Osteoblast (primary cell): ENCODE measurements at regions not wholly inside any gene's neighbourhood (a gene's known extent, or its start where the extent isn't known, plus 50 kb on each side); places are given as distances from the start of the nearest gene placed in this dataset.

Experiments used
- DNase-seq: peaks from one replicate; pipeline ENCODE4 v3.0.0; 2011; ENCODE audit warnings: low spot score, mixed read lengths; ENCODE audit not compliant: insufficient read length; ENCODE audit errors: missing footprints
- H2AFZ ChIP-seq: 2 replicates; pipeline ENCODE4 v1.6.0; 2011; ENCODE audit warnings: mild to moderate bottlenecking, low read length
- H3K27ac ChIP-seq: 2 replicates; pipeline ENCODE4 v1.5.1; 2011; ENCODE audit warnings: mild to moderate bottlenecking, low read depth, low read length, moderate library complexity
- H3K27me3 ChIP-seq: 2 replicates; pipeline ENCODE4 v1.6.0; 2012; ENCODE audit warnings: mild to moderate bottlenecking, control low read depth, inconsistent platforms, low read length, moderate library complexity; ENCODE audit not compliant: insufficient read depth
- H3K36me3 ChIP-seq: 2 replicates; pipeline ENCODE4 v1.5.1; 2011; ENCODE audit warnings: mild to moderate bottlenecking, low read length, control low read depth, moderate library complexity; ENCODE audit not compliant: insufficient read depth
- H3K4me1 ChIP-seq: 2 replicates; pipeline ENCODE4 v1.5.1; 2011; ENCODE audit warnings: mild to moderate bottlenecking, low read length, control low read depth, moderate library complexity; ENCODE audit not compliant: insufficient read depth
- H3K4me2 ChIP-seq: 2 replicates; pipeline ENCODE4 v1.6.0; 2011; ENCODE audit warnings: mild to moderate bottlenecking, low read length; ENCODE audit not compliant: insufficient read depth
- H3K4me3 ChIP-seq: fragments of 200-600 bp; sonication (generic); 3 replicates; pipeline ENCODE4 v1.5.1; 2012; ENCODE audit warnings: mild to moderate bottlenecking, low read length, inconsistent platforms; ENCODE audit not compliant: insufficient read depth
- H3K79me2 ChIP-seq: 2 replicates; pipeline ENCODE4 v1.6.0; 2012; ENCODE audit warnings: mild to moderate bottlenecking, low read length, control low read depth, inconsistent platforms; ENCODE audit not compliant: insufficient read depth
- H3K9me3 ChIP-seq: 2 replicates; pipeline ENCODE4 v1.5.1; 2011; ENCODE audit warnings: low read depth, low read length, control low read depth
- H4K20me1 ChIP-seq: 2 replicates; pipeline ENCODE4 v1.6.0; 2012; ENCODE audit warnings: mild to moderate bottlenecking, low read length, control low read depth; ENCODE audit not compliant: insufficient read depth
- CTCF ChIP-seq: IDR thresholded peaks from 2 replicates; pipeline ENCODE4 v1.5.1; 2011; ENCODE audit warnings: mild to moderate bottlenecking, low read depth, low read length, moderate library complexity; ENCODE audit errors: extremely low read depth

- TF ChIP-seq CTCF, result no peak
- H3K4me2 ChIP-seq, result no peak overlapping the region
- no peak overlapping the region for H3K4me3 ChIP-seq
- H4K20me1 ChIP-seq, result no peaks in the 10 kb centered on the region
- H3K9me3 ChIP-seq, result no peaks in the 10 kb centered on the region
- H3K4me1 ChIP-seq, result peaks cover 4% of the 10 kb centered on the region
- no peaks in the 10 kb centered on the region for H3K36me3 ChIP-seq
- no peak overlapping the region for H3K27ac ChIP-seq
- no peak overlapping the region for H2AFZ ChIP-seq
- DNase-seq, result no peak
- no peaks in the 10 kb centered on the region for H3K27me3 ChIP-seq
- no peaks in the 10 kb centered on the region for H3K79me2 ChIP-seq
Observed at GRCh38 chrX:120795301-120795700, 80.4 kb downstream of the CT47B1 start.

GRCh38 chrX:120794525-120794975 is 81.1 kb downstream of the CT47B1 start:
- no peak for DNase-seq
- Histone ChIP-seq H2AFZ (no peak overlapping the region), H3K27me3 (no peaks in the 10 kb centered on the region), H3K4me1 (peaks cover 6% of the 10 kb centered on the region), H4K20me1 (no peaks in the 10 kb centered on the region), H3K36me3 (no peaks in the 10 kb centered on the region), H3K79me2 (no peaks in the 10 kb centered on the region), H3K4me2 (no peak overlapping the region), H3K27ac (no peak overlapping the region), H3K4me3 (no peak overlapping the region), H3K9me3 (no peaks in the 10 kb centered on the region)
- TF ChIP-seq CTCF, result no peak

- no peaks in the 10 kb centered on the region for H3K9me3 ChIP-seq
- H2AFZ ChIP-seq, result no peak overlapping the region
- H4K20me1 ChIP-seq, result no peaks in the 10 kb centered on the region
- DNase-seq, result no peak
- H3K27ac ChIP-seq, result no peak overlapping the region
- no peak for TF ChIP-seq CTCF
- H3K4me1 ChIP-seq, result peaks cover 6% of the 10 kb centered on the region
- H3K36me3 ChIP-seq, result no peaks in the 10 kb centered on the region
- H3K27me3 ChIP-seq, result no peaks in the 10 kb centered on the region
- no peaks in the 10 kb centered on the region for H3K79me2 ChIP-seq
- H3K4me2 ChIP-seq, result no peak overlapping the region
- H3K4me3 ChIP-seq, result no peak overlapping the region
Observed at GRCh38 chrX:120793098-120793497, 82.6 kb downstream of the CT47B1 start.

GRCh38 chrX:120791013-120791643 is 84.5 kb downstream of the CT47B1 start:
- no peak for DNase-seq
- no peaks in the 10 kb centered on the region for H3K9me3 ChIP-seq
- H3K4me2 ChIP-seq, result no peak overlapping the region
- peaks cover 3% of the 10 kb centered on the region for H3K4me1 ChIP-seq
- H2AFZ ChIP-seq, result no peak overlapping the region
- H4K20me1 ChIP-seq, result no peaks in the 10 kb centered on the region
- no peaks in the 10 kb centered on the region for H3K79me2 ChIP-seq
- no peak for TF ChIP-seq CTCF
- no peaks in the 10 kb centered on the region for H3K27me3 ChIP-seq
- H3K36me3 ChIP-seq, result no peaks in the 10 kb centered on the region
- no peak overlapping the region for H3K4me3 ChIP-seq
- H3K27ac ChIP-seq, result no peak overlapping the region
